Liver (tissue), 8 donors: ENCODE measurements at regions not wholly inside any gene's neighbourhood (a gene's known extent, or its start where the extent isn't known, plus 50 kb on each side); places are given as distances from the start of the nearest gene placed in this dataset.
A peak's percentile ranks its signal among the peaks of the same experiment; 100 is the strongest.

Experiments used
- DNase-seq: peaks from one replicate; pipeline ENCODE4 v3.0.0-alpha.2; 2017; ENCODE audit warnings: low spot score
- H3K27ac ChIP-seq, 2 donors: one replicate each; pipeline ENCODE4 v1.7.0; 2013; ENCODE audit warnings: inconsistent platforms in 2 of 2, low read length in 2 of 2, control low read depth in 1 of 2, low read depth in 1 of 2, mild to moderate bottlenecking in 1 of 2
- H3K27me3 ChIP-seq, 4 donors: one replicate each; pipeline versions ENCODE4 v1.6.1 to v1.7.0; 2013; ENCODE audit warnings: low read length in 3 of 4, inconsistent platforms in 1 of 4, mild to moderate bottlenecking in 1 of 4, moderate library complexity in 1 of 4; ENCODE audit not compliant: control insufficient read depth in 4 of 4, insufficient read depth in 4 of 4
- H3K36me3 ChIP-seq, 4 donors: one replicate each; pipeline versions ENCODE4 v1.6.1 to v1.7.0; 2013; ENCODE audit warnings: low read length in 3 of 4, mild to moderate bottlenecking in 3 of 4, low read depth in 1 of 4, moderate library complexity in 1 of 4; ENCODE audit not compliant: control insufficient read depth in 4 of 4, insufficient read depth in 3 of 4
- H3K4me1 ChIP-seq, 4 donors: one replicate each; pipeline versions ENCODE4 v1.6.1 to v1.7.0; 2013; ENCODE audit warnings: low read length in 3 of 4, mild to moderate bottlenecking in 3 of 4, moderate library complexity in 1 of 4; ENCODE audit not compliant: control insufficient read depth in 4 of 4, insufficient read depth in 4 of 4
- H3K4me3 ChIP-seq, 3 donors: one replicate each; pipeline versions ENCODE4 v1.6.1 to v1.7.0; 2013; ENCODE audit warnings: low read length in 3 of 3, control low read depth in 1 of 3, low read depth in 1 of 3, mild to moderate bottlenecking in 1 of 3
- H3K9ac ChIP-seq, 2 donors: one replicate each; pipeline ENCODE4 v1.7.0; 2013; ENCODE audit warnings: low read length in 2 of 2, mild to moderate bottlenecking in 2 of 2, moderate library complexity in 2 of 2, control low read depth in 1 of 2, low read depth in 1 of 2
- H3K9me3 ChIP-seq, 4 donors: one replicate each; pipeline versions ENCODE4 v1.6.1 to v1.7.0; 2013; ENCODE audit warnings: low read length in 3 of 4; ENCODE audit not compliant: control insufficient read depth in 4 of 4
- ATF3 ChIP-seq: IDR thresholded peaks from 2 replicates; pipeline ENCODE4 v1.6.1; 2016; ENCODE audit warnings: antibody characterized with exemption
- CTCF ChIP-seq: fragments of 150-350 bp; IDR thresholded peaks from 2 replicates; pipeline ENCODE4 v1.5.1; 2017; ENCODE audit warnings: improper control_type of control experiment, low read depth, low read length; ENCODE audit not compliant: missing input control
- EGR1 ChIP-seq, 2 donors: IDR thresholded peaks; 2 replicates each; pipeline ENCODE4 v1.6.1; 2016 to 2018; ENCODE audit warnings: antibody characterized with exemption in 2 of 2, low read depth in 2 of 2
- FOXA1 ChIP-seq: IDR thresholded peaks from 2 replicates; pipeline ENCODE4 v1.6.1; 2016; ENCODE audit warnings: antibody characterized with exemption
- FOXA2 ChIP-seq: IDR thresholded peaks from 2 replicates; pipeline ENCODE4 v1.6.1; 2016; ENCODE audit warnings: antibody characterized with exemption
- GABPA ChIP-seq, 2 donors: IDR thresholded peaks in 1 of 2; conservative IDR thresholded peaks in 1 of 2; 2 replicates each; pipeline ENCODE4 v1.6.1; 2016; ENCODE audit warnings: antibody characterized with exemption in 2 of 2, mild to moderate bottlenecking in 1 of 2, moderate library complexity in 1 of 2
- HNF4A ChIP-seq, 2 donors: conservative IDR thresholded peaks; 2 replicates each; pipeline ENCODE4 v1.6.1; 2016; ENCODE audit warnings: antibody characterized with exemption in 2 of 2, mild to moderate bottlenecking in 2 of 2
- JUND ChIP-seq, 2 donors: IDR thresholded peaks; 2 replicates each; pipeline ENCODE4 v1.6.1; 2016; ENCODE audit warnings: antibody characterized with exemption in 2 of 2
- MAX ChIP-seq: IDR thresholded peaks from 2 replicates; pipeline ENCODE4 v1.6.1; 2016; ENCODE audit warnings: antibody characterized with exemption
- NR2F2 ChIP-seq: IDR thresholded peaks from 2 replicates; pipeline ENCODE4 v1.6.1; 2016; ENCODE audit warnings: antibody characterized with exemption
- RAD21 ChIP-seq, 2 donors: IDR thresholded peaks; 2 replicates each; pipeline ENCODE4 v1.6.1; 2016; ENCODE audit warnings: antibody characterized with exemption in 2 of 2, mild to moderate bottlenecking in 2 of 2
- REST ChIP-seq: IDR thresholded peaks from 2 replicates; pipeline ENCODE4 v1.6.1; 2016; ENCODE audit warnings: antibody characterized with exemption, mild to moderate bottlenecking
- RXRA ChIP-seq, 2 donors: IDR thresholded peaks; 2 replicates each; pipeline ENCODE4 v1.6.1; 2017 to 2018; ENCODE audit warnings: antibody characterized with exemption in 2 of 2, mild to moderate bottlenecking in 1 of 2
- SP1 ChIP-seq: IDR thresholded peaks from 2 replicates; pipeline ENCODE4 v1.6.1; 2018; ENCODE audit warnings: antibody characterized with exemption, mild to moderate bottlenecking
- TAF1 ChIP-seq: conservative IDR thresholded peaks from 2 replicates; pipeline ENCODE4 v1.6.1; 2016; ENCODE audit warnings: antibody characterized with exemption, mild to moderate bottlenecking
- YY1 ChIP-seq: IDR thresholded peaks from 2 replicates; pipeline ENCODE4 v1.6.1; 2016; ENCODE audit warnings: antibody characterized with exemption, mild to moderate bottlenecking
- ZBTB33 ChIP-seq: IDR thresholded peaks from 2 replicates; pipeline ENCODE4 v1.6.1; 2016; ENCODE audit warnings: antibody characterized with exemption
- WGBS: extraction: QIAGEN DNeasy Blood & Tissue Kit; methylation state at CpG from one replicate; pipeline ENCODE4 v1.1.7; 2013; 5-methylcytosine and 5-hydroxymethylcytosine counted together
- donor health status: healthy.
- donor health status: healthy.
- donor health status: healthy.
- donor health status: healthy.
- donor health status: healthy.

GRCh38 chrX:151085207-151085606 lies 91.2 kb upstream of the GPR50 start:
- Histone ChIP-seq H3K9ac (no peak overlapping the region), H3K36me3 (no peaks in the 10 kb centered on the region), H3K4me1 (peaks cover 1 to 31% (median 18%) of the 10 kb centered on the region in 4 donors), H3K4me3 (no peak overlapping the region), H3K27me3 (peaks cover 0 to 3% (median 0%) of the 10 kb centered on the region in 4 donors), H3K27ac (peak overlapping the region in 1 of 2 donors; percentile 70), H3K9me3 (no peaks in the 10 kb centered on the region)
- TF ChIP-seq RXRA (IDR thresholded peaks at IDR 0.05) (peak; percentile 61 to 75), SP1 (peak; percentile 8), TAF1 (no peak), REST (no peak), ATF3 (no peak), GABPA (IDR thresholded peaks at IDR 0.05 in 1 of 2, conservative IDR thresholded peaks at IDR 0.05 in 1 of 2) (no peak), RAD21 (IDR thresholded peaks at IDR 0.05) (peak in 1 of 2 donors; percentile 3), YY1 (no peak), MAX (no peak), ZBTB33 (no peak), HNF4A (conservative IDR thresholded peaks at IDR 0.05) (peak in 1 of 2 donors; percentile 40), NR2F2 (no peak), CTCF (no peak), EGR1 (IDR thresholded peaks at IDR 0.05; ENCODE audit: low read depth in 2 of 2) (no peak), FOXA2 (no peak), JUND (IDR thresholded peaks at IDR 0.05) (no peak), FOXA1 (no peak)
- DNase-seq: no peak
- 31% methylated on average over 3 of the region's 3 CpGs for WGBS
